HG03095 (cell line): ENCODE measurements at regions not wholly inside any gene's neighbourhood (a gene's known extent, or its start where the extent isn't known, plus 50 kb on each side); places are given as distances from the start of the nearest gene placed in this dataset.
"Not testable (repeated sequence)": the region's sequence is repeated elsewhere in the genome, so short reads cannot be mapped to it uniquely, and the experiment has no call there.

Experiments used
- ATAC-seq: cut with Tn5 transposase; IDR thresholded peaks from one replicate; pipeline ENCODE4 v1.9.1; 2021; ENCODE audit warnings: moderate library complexity; ENCODE audit not compliant: unreplicated experiment

DNA sequence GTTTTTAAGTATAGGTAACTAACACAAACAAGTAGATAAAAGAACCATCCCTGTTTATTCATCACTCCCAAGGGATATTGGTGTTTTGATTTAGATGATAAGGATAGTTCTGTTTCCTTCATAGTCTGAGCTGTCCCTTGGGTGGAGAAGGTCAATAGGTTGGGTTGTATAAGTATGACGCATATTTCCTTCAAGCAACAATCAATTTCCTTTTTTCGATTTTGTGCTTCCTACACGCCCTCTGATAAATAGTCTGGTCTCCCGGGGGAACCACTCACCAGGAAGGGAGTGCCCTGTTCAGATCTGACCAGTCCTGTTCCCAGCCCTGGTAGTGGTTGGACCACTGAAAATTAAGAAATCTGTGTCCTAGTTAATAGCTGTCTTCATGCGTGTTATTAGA, 378.8 kb upstream of the FAR2 start:
- no peak for ATAC-seq

GRCh38 chr12:28771968-28772367, 377.1 kb upstream of the FAR2 start:
- no peak for ATAC-seq

GRCh38 chr12:28775556-28775955, 373.5 kb upstream of the FAR2 start:
- no peak for ATAC-seq

DNA sequence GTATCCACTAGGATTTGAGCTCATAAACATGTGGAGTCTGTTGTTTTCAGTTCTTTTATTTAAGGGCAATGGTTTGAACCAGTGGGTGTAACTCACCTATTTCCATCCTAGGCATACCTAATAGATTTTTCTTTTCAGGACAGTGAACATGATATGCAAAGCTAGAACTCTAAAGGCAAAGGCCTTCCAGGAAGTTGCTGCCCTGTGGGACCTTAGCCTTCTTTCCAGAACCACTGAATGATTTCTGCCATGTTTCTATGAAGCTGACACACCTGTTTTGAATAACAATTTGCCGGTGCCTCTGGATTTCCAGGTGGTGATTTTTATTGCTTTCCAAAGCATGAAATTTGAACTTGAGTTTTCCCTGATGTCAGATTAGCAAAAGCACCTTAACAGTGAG, 372.9 kb upstream of the FAR2 start:
- ATAC-seq, result no peak

GRCh38 chr12:28776913-28777422, 372.1 kb upstream of the FAR2 start:
- ATAC-seq, result no peak

GRCh38 chr12:28777603-28778365, 371.3 kb upstream of the FAR2 start:
- no peak for ATAC-seq

DNA sequence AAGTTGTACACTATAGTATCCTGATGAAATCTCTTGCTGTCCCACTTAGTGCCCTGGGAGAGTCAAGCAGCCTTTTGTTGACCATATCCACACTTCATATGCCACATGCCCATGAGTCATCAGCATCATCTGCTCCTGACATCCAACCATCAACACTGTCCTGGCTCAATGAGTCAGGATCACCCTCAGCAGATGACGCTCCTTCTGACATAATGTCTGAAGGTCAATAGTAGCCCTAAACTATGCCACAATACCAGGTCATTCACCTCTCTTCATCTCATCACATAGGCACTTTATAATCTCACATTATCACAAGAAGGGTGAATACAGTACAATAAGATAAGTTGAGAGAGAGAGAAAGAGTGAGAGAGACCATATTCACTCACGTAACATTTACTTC, 369.0 kb upstream of the FAR2 start:
- no peak for ATAC-seq

- no peak for ATAC-seq
Measured at GRCh38 chr12:28780960-28781359, 368.1 kb upstream of the FAR2 start.

- no peak for ATAC-seq
Measured at GRCh38 chr12:28781671-28782652, 367.1 kb upstream of the FAR2 start.

DNA sequence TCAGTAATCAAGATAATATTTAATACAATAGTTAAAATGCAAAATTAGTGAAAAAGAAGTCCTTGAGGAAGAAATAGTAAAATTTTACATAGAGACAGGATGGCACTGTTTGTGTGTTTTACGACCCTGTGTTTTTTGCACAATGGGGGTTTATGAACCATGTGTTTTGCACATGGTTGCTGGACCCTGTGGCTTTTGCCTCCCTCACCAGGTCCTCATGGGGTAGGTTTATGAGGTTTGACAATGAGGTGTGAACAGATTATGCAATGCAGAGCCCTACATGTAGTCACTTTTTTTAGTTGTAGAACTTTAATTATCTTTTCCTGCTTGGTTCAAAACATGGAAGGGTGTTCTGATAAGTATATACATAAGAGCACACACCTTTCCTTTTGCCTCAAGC, 366.3 kb upstream of the FAR2 start:
- no peak for ATAC-seq

GRCh38 chr12:28787151-28787550, 361.9 kb upstream of the FAR2 start:
- no peak for ATAC-seq

GRCh38 chr12:28788256-28788655, 360.8 kb upstream of the FAR2 start:
- ATAC-seq, result not testable (repeated sequence)

GRCh38 chr12:28793581-28794151, 355.4 kb upstream of the FAR2 start:
- no peak for ATAC-seq

DNA sequence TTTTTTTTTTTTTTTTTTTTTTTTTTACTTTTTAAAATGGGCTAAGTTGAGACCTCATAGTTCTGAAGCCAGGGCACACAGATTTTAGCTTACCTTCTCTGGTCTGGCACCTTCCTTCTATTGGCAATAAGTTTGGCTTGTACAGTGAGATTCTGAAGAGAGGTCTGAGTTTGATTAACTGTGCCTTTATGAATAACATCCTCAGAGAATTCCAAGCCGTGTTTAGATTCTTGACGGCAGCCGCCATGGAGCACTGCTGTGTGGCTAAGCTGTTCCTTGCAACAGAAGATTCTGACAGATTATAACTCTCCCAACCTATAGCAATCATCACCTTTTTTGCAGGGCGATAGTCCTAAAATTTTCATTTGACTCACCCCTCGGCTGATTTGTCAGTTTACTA, 354.9 kb upstream of the FAR2 start:
- no peak for ATAC-seq

DNA sequence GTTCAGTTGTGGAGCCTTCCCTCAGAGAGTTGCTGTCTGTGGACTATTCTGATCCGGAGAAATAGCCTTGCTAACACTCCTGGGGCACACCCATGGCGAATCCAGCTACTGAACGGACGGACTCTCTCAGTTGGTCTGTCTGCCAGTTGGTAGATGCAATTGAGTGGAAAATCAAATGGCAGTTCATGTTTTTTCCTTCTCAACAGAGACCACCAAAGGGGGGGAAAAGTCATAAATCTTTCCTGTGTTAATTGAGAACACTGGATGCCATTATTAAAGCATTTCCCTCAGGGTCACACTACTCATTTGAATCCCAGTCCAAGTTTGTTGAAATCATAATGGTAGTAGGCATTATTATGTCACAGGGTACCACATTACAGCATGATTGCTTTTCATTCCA, 354.3 kb upstream of the FAR2 start:
- no peak for ATAC-seq

GRCh38 chr12:28795311-28795710, 353.8 kb upstream of the FAR2 start:
- no peak for ATAC-seq

DNA sequence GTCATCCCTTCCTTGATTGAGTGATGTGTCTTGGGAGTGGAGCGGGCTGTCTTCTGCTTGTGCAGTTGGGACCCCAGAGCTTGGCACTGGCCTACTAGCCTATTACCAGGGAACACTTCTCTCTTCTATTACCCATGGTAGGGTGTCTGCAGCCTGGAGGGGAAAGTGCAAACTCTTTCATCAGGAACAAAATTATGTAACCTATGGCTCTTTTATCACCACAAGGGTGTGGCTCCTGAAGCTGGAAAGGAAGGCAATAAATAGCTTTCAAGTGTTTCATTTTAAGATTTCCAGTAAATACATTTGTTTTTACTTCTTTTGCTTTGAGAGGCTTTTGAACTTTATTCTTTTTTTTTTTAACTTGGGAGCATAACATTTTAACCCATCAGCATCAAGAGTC, 349.7 kb upstream of the FAR2 start:
- ATAC-seq, result no peak

- ATAC-seq, result no peak
Measured at GRCh38 chr12:28800129-28800528, 348.9 kb upstream of the FAR2 start.

GRCh38 chr12:28802706-28803438, 346.2 kb upstream of the FAR2 start:
- no peak for ATAC-seq

GRCh38 chr12:28807535-28807934, 341.5 kb upstream of the FAR2 start:
- no peak for ATAC-seq

DNA sequence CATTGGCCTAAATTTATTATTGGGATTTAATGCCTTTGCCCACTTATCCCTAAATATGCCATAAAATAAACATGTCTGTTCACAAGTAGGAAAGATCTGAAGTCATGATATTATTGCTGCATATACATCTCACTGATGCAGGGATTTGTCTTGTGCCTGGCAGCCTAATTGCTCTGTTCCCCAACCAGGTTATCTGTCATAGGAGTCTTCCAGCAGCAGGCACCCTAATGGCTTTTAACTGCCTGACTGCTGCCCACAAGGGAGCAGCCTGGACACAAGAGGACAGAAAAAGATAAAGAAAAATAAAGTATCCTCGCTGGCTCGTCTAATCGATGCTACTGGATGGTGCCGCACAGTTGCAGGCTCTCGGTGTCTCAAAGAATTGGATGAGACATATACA, 337.6 kb upstream of the FAR2 start:
- ATAC-seq, result no peak
